GM18867 (cell line): ENCODE measurements at regions not wholly inside any gene's neighbourhood (a gene's known extent, or its start where the extent isn't known, plus 50 kb on each side); places are given as distances from the start of the nearest gene placed in this dataset.

Source experiments
- ATAC-seq: cut with Tn5 transposase; IDR thresholded peaks from one replicate; pipeline ENCODE4 v1.9.1; 2021; ENCODE audit warnings: mild to moderate bottlenecking, moderate library complexity; ENCODE audit not compliant: unreplicated experiment

- no peak for ATAC-seq
Measured at GRCh38 chr13:59543418-59543817, 620.3 kb downstream of the DIAPH3 start.

- no peak for ATAC-seq
Measured at GRCh38 chr13:59545007-59545406, 618.7 kb downstream of the DIAPH3 start.

- no peak for ATAC-seq
Measured at GRCh38 chr13:59546178-59546577, 617.5 kb downstream of the DIAPH3 start.

- no peak for ATAC-seq
Measured at GRCh38 chr13:59547950-59548349, 615.8 kb downstream of the DIAPH3 start.

GRCh38 chr13:59562924-59563323, 600.8 kb downstream of the DIAPH3 start:
- ATAC-seq, result no peak

- ATAC-seq, result no peak
Measured at GRCh38 chr13:59566561-59566960, 597.2 kb downstream of the DIAPH3 start.

- ATAC-seq, result no peak
Measured at GRCh38 chr13:59568306-59568705, 595.4 kb downstream of the DIAPH3 start.

GRCh38 chr13:59570204-59570603, 593.5 kb downstream of the DIAPH3 start:
- no peak for ATAC-seq

GRCh38 chr13:59584101-59584500, 579.6 kb downstream of the DIAPH3 start:
- no peak for ATAC-seq

GRCh38 chr13:59584761-59585670, 578.7 kb downstream of the DIAPH3 start:
- ATAC-seq, result no peak

- ATAC-seq, result no peak
Measured at GRCh38 chr13:59587030-59587429, 576.7 kb downstream of the DIAPH3 start.

GRCh38 chr13:59587971-59588716, 575.6 kb downstream of the DIAPH3 start:
- no peak for ATAC-seq

- no peak for ATAC-seq
Measured at GRCh38 chr13:59588717-59589067, 575.0 kb downstream of the DIAPH3 start.

GRCh38 chr13:59601993-59602392, 561.7 kb downstream of the DIAPH3 start:
- ATAC-seq, result no peak

GRCh38 chr13:59603646-59604045, 560.1 kb downstream of the DIAPH3 start:
- ATAC-seq, result no peak

- no peak for ATAC-seq
Measured at GRCh38 chr13:59607172-59607571, 556.6 kb downstream of the DIAPH3 start.

GRCh38 chr13:59607780-59608233, 555.9 kb downstream of the DIAPH3 start:
- ATAC-seq, result no peak

- no peak for ATAC-seq
Measured at GRCh38 chr13:59609421-59609820, 554.3 kb downstream of the DIAPH3 start.
